ENCODE measurements at regions not wholly inside any gene's neighbourhood (a gene's known extent, or its start where the extent isn't known, plus 50 kb on each side); places are given as distances from the start of the nearest gene placed in this dataset.

- peak; percentile 83 for DNase-seq
Measured at GRCh38 chr4:106676173-106676921, 307.8 kb upstream of the GIMD1 start.

GRCh38 chr4:106671716-106672115 lies 303.1 kb upstream of the GIMD1 start:
- DNase-seq, result peak; percentile 83

GRCh38 chr4:106670976-106671375 lies 302.4 kb upstream of the GIMD1 start:
- DNase-seq, result peak; percentile 88

GRCh38 chr4:106659371-106659770 lies 290.8 kb upstream of the GIMD1 start:
- peak; percentile 53 for DNase-seq

DNA sequence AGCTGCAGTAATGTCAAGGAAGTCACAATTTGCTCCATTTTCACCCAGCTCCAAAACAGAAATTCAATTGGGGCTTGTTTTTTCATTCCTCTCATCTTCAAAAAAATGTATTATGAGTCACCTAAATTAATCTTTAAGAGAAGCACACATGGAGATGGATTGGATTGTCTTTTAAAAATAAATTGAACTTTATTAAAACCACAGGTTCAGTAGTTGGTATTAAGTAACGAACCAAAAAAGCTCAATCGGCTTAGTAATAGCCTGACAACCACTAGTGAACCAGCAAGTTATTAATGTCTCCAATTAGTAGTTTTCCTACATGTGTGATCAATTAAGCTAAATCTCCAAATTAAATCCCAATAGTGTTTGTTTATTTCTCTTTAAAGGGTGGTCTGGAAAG lies 283.5 kb upstream of the GIMD1 start:
- DNase-seq, result peak; percentile 37

DNA sequence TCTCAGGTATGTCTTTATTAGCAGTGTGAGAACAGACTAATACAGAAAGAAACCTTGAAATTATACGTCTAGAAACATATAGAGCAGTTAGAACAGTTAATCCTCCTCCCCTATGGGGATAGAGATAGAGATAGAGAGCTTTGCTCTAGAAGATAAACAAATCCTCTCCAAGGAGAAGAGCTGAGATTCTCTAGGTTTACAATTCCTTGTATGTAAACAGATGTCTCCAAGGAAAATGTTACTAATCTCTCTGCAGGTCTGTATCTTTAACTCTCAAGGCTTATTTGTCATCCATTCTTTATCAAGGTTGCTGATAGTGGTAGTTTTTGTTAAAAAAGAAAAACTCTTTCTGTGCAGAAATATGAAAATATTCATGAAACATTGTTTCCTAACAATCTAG lies 282.1 kb upstream of the GIMD1 start:
- no peak for DNase-seq

GRCh38 chr4:106647451-106647850 lies 278.9 kb upstream of the GIMD1 start:
- DNase-seq, result no peak

GRCh38 chr4:106629268-106629625 lies 260.7 kb upstream of the GIMD1 start:
- peak; percentile 66 for DNase-seq

DNA sequence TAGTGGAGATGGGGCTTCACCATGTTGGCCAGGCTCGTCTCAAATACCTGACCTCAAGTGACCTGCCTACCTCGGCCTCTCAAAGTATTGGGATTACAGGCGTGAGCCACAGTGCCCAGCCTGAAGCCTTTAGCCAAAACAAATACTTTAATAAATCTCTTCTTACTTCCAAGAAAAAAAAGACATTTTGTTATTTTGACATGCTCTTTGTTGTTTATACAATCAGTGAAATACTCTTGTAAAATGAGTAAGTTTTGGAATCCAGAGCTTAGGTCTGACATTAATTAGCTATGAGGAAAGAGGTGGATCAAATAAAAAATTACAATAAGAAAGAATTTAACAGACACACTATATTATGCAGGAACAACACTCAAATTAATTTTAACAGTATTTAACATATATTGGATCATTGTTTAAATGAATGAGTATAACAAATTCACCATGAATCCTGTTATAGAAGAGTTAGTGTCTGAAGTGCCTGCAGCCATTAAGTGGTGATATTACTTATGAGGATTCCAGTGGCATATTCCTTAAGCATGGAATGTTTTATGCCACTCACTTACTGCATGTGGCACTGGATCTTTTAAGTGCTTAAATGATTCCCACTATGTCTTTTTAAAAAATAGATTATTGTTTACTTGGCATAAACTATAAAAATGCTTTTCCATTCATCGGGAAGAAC lies 260.1 kb upstream of the GIMD1 start:
- DNase-seq, result no peak

GRCh38 chr4:106627051-106627450 lies 258.5 kb upstream of the GIMD1 start:
- peak; percentile 57 for DNase-seq

- DNase-seq, result peak; percentile 23
Measured at GRCh38 chr4:106624671-106625070, 256.1 kb upstream of the GIMD1 start.

DNA sequence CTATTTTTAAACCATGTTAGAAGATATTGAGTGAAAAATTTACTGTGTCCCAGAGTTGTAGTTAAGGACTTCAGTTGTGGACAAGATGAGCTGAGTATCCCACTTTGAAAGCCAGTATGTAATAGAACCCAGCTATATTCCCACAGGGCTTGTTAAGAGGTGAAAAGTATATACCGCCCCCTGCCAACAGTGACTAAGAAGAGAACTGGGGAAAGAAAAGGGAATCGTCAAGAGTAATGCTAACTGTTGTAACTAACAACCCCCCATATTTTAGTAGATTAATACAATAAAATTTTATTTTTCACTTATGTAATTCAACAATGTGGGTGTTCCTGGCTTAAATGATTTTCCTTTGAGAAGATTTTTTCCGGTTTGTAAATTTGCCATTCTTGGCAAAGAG lies 250.4 kb upstream of the GIMD1 start:
- DNase-seq, result no peak

DNA sequence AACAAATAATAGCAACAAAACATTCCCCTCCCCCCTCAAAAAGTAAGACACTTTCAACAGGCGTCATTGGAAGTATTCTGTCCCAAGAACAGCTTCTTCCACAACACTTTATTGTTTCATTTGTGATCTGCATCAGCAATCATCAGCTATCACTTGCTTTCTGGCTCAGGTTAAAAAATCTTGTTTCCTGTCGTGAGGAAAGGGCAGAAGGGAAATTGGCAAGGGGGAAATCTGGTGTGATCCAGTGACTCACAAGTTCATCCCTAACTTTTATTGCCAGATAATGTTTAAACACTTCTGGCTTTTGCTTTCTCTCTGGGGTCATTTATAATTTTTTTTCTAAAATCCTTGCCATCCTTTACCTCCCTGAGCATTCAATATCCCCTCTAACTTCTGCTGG lies 247.4 kb upstream of the GIMD1 start:
- DNase-seq, result no peak

DNA sequence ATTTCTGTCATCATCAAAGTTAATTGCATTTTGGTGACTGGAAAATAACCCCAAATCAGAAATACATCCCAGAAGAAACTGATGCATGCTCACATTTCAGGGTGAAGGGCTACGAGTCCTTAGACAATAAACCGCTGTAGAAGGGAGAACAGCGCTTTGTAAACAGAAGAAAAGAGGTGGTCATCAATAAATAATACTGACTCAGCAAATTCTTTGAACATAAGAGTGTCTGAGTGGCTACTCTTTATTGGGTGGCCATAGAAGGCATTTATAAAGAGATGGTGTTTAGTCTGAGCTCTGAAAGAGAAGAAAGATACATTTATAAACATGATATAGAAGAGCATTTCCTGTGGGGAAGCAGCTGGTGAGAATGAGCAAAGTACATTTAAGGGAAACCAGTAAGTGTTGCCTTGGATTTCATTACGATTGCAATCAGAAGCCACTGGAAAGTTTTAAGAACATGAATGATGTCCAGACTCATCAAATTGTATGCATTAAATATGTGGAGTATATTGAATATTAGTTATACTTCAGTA lies 246.9 kb upstream of the GIMD1 start:
- DNase-seq, result no peak

GRCh38 chr4:106614441-106614840 lies 245.9 kb upstream of the GIMD1 start:
- DNase-seq, result peak; percentile 58

DNA sequence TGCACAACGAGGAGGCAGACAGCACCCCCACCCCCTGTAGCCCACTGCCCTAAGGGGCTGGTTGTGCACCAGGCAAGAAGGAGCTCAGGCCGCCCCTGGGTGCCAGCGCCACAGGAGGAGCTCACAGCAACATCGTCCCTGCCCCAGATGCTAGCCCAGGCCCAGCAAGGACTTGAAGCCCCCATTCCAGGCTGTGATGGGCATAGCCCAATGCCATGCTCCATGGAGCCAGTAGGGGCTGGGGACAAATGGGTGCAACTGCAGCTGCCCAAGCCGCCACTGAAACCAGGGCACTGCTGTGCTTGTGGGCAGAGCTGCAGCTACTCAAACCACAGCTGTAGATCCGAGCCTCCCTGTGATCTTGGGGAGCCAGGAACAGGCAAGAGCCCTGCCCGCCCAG lies 241.3 kb upstream of the GIMD1 start:
- DNase-seq, result no peak

DNA sequence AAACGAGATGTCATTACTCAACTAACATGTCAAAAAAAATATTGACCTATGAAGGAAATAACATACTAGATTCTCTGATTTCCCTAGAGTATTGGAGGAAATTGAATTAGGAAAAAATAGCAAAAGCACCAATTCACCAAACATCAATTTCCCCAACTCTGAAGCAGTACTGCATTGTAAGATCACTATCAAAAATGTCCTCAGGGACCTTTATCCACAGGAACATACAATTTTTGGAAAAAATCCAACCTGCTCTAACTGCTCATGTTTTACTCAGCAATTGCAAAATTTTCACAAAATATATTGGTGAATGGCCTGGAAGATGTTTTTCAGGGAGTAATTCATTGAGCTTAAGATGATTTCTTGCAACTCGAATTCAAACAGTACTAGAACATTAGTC lies 239.0 kb upstream of the GIMD1 start:
- no peak for DNase-seq

GRCh38 chr4:106604319-106605051 lies 235.9 kb upstream of the GIMD1 start:
- no peak for DNase-seq

DNA sequence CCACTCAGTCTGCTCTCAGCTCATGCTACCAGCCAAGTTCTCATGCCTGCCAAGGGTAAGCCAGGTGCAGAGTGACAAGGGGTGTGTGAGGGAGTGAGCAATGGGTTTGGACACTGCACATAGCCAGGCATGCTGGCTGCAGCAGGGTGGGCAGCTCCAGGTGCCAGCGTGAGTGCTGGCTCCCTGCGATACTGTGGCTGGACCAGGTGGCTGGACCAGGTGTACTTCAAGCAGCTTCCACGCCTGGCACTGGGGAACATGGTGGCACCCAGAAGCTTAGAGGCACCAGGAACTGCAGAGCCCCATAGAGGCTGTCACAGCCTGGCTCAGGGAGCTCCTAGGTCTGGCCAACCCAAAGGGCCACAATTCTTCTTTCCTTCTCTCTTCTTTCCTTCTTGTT lies 234.9 kb upstream of the GIMD1 start:
- DNase-seq, result no peak

DNA sequence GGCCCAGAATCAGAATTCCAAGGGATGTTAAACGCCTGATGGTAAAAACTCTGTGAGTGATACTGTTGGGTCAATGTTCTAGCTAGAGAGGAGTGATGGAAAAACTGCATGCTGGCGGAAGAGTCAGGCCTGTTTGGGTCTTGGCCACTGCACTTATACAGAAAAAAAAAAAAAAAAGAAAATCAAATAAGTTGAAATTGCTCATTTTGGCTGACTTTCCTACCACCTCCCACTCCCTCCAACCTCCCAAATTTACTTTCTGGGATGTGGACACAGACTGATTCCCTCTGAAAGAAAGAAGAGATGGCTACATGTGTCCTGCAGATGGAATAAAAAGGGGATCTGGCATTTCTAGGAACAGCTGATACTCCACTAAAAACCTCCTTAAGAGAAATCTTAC lies 234.1 kb upstream of the GIMD1 start:
- DNase-seq, result no peak

- DNase-seq, result no peak
Measured at GRCh38 chr4:106601519-106601918, 232.9 kb upstream of the GIMD1 start.

DNA sequence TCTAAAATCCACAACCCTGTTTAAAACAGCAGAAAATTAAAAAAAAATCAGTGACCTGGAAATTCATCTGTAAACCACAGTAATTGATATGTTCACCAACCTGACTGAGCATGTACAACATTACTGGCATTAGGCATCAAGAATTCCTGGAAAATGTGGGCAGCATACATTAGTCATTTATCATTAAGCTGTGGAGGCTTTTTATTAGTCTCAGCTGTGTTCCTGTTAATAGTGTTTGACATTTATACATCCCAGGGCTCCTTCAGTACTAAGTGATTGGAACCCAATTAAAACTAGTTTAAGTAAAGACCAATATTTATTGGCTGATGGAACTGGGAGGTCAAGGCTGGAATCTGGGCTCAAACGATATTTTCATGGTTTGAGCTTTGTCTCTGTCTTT lies 227.3 kb upstream of the GIMD1 start:
- DNase-seq, result no peak

DNA sequence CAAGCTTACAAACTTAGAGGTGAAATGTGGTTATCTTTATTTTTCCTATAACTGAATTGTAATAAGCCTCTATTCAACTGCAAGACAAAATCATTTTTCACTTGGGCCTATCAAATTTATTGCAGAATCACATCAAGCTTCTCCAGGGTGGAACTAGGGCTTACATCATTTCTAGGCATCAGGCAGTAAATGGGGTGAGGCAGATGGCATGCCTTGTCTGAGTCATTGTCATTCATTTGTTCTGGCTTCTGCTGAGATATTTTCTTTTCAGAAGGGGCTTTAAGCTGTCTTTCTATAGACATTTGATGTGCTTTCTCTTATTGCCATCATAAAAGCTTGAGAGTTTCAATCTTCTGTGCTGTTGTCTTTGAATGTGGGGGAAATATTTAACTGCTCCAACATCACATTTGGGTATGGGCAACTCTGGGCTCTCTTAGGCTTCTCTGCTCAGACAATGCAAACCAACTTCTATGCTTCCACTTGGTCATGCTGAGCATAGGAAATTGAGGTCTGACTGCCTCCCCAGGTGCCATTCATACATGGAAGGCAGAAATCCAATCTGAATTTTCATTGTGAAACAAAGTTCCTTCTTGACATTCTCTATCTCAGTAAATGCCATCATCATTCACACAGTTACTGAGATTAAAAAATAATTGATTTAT lies 225.8 kb upstream of the GIMD1 start:
- no peak for DNase-seq

Data from fibroblast of upper back skin (primary cell).